ENCODE measurements at regions not wholly inside any gene's neighbourhood (a gene's known extent, or its start where the extent isn't known, plus 50 kb on each side); places are given as distances from the start of the nearest gene placed in this dataset.

GRCh38 chr1:29546496-29546895, 310.2 kb downstream of the PTPRU start (continued):
- TF ChIP-seq, protein P1, sequence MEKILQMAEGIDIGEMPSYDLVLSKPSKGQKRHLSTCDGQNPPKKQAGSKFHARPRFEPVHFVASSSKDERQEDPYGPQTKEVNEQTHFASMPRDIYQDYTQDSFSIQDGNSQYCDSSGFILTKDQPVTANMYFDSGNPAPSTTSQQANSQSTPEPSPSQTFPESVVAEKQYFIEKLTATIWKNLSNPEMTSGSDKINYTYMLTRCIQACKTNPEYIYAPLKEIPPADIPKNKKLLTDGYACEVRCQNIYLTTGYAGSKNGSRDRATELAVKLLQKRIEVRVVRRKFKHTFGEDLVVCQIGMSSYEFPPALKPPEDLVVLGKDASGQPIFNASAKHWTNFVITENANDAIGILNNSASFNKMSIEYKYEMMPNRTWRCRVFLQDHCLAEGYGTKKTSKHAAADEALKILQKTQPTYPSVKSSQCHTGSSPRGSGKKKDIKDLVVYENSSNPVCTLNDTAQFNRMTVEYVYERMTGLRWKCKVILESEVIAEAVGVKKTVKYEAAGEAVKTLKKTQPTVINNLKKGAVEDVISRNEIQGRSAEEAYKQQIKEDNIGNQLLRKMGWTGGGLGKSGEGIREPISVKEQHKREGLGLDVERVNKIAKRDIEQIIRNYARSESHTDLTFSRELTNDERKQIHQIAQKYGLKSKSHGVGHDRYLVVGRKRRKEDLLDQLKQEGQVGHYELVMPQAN (conservative IDR thresholded peaks at IDR 0.05), result no peak
- TF ChIP-seq SRF (IDR thresholded peaks at IDR 0.05; ENCODE audit: low read depth in 2 of 2, low read length in 2 of 2) (no peak), FOXK2 (IDR thresholded peaks at IDR 0.05) (no peak), IRF3 (IDR thresholded peaks at IDR 0.05) (no peak), HDGF (IDR thresholded peaks at IDR 0.05) (no peak), PBX3 (IDR thresholded peaks at IDR 0.05; ENCODE audit: insufficient replicate concordance, low read depth, low read length) (no peak)

DNA sequence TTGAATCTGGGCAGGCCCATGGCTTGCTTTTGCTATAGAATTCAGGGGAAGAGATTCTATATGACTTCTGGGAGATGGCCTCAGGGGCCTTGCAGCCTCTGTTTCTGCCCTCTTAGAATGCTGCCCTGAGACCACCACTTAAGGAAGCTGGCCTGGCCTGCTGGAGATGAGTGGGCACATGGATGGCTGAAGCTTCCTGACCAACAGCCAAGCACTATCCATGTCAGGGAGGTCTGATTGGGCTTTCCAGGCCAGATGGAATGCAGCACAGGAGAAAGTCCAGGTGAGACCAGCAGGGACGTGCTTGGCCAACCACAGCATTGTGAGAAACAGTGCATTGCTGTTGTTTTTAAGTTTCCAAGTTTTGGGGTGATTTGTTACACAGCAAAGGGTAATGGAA, 308.1 kb downstream of the PTPRU start:
- H3K36me3 ChIP-seq (ENCODE audit: control insufficient read depth in 2 of 2, insufficient read depth in 2 of 2, low read length in 1 of 2), result no peaks in the 10 kb centered on the region
- H4K20me1 ChIP-seq (ENCODE audit: control insufficient read depth, insufficient read depth), result no peaks in the 10 kb centered on the region
- no peak overlapping the region for H3K9ac ChIP-seq (ENCODE audit: control insufficient read depth, insufficient read depth, low read length)
- no peaks in the 10 kb centered on the region for H3K79me2 ChIP-seq (ENCODE audit: control insufficient read depth, insufficient read depth, low read length)
- H3K4me1 ChIP-seq (ENCODE audit: control insufficient read depth, insufficient read depth, low read length), result no peaks in the 10 kb centered on the region
- in situ Hi-C loops (cut with MboI) (no loop called here), intact Hi-C loops (cut with micrococcal nuclease; ENCODE audit: unreplicated experiment) (no loop called here)
- WGBS (ENCODE audit: insufficient coverage, insufficient replicate concordance, low lambda C conversion rate, missing lambda C conversion rate), result 0% methylated on average over 1 of the region's 1 CpG
- H3K4me2 ChIP-seq (ENCODE audit: control insufficient read depth, insufficient read depth), result no peak overlapping the region
- no peaks in the 10 kb centered on the region for H3K9me3 ChIP-seq (replicated peaks; ENCODE audit: control insufficient read depth, insufficient read depth, low read length)
- H3K27me3 ChIP-seq (replicated peaks in 1 of 2; ENCODE audit: control insufficient read depth in 2 of 2, insufficient read depth in 2 of 2, low read length in 1 of 2), result no peaks in the 10 kb centered on the region; a peak in 1 of 4 replicates
- ChIA-PET CTCF (interaction anchor here (0.8 kb wide), 1 partner anchor 29 kb away, joined by 3 read pairs; no protein-coding TSS in a partner anchor), RAD21 (ENCODE audit: unreplicated experiment) (no interaction called here), SMC1A (ENCODE audit: uncharacterized antibody, unreplicated experiment) (no interaction called here), POLR2A (no interaction called here)
- DNase-seq (ENCODE audit: low read depth, low spot score), result no peak
- H3K4me3 ChIP-seq, result no peak overlapping the region
- no peak overlapping the region for H2AFZ ChIP-seq (ENCODE audit: control insufficient read depth, low read depth, low read length)
- BruUV-seq (replicated peaks), result no TSS peak
- H3K27ac ChIP-seq (ENCODE audit: control insufficient read depth, insufficient read depth), result no peak overlapping the region
- no peak for FAIRE-seq
- ATAC-seq, result no peak
- no peak for TF ChIP-seq ELK1 (IDR thresholded peaks at IDR 0.05; ENCODE audit: low read depth, low read length)
- TF ChIP-seq KLF5 (IDR thresholded peaks at IDR 0.05; ENCODE audit: partially characterized antibody), result no peak
- TF ChIP-seq MEF2B (IDR thresholded peaks at IDR 0.05; ENCODE audit: partially characterized antibody, poor library complexity, severe bottlenecking), result no peak
- TF ChIP-seq RBBP5 (conservative IDR thresholded peaks at IDR 0.05), result no peak
- TF ChIP-seq NR2C1 (IDR thresholded peaks at IDR 0.05), result no peak
- TF ChIP-seq JUNB (IDR thresholded peaks at IDR 0.05), result no peak
- TF ChIP-seq ZNF217 (IDR thresholded peaks at IDR 0.05), result no peak
- TF ChIP-seq SUPT20H (IDR thresholded peaks at IDR 0.05; ENCODE audit: borderline replicate concordance, control insufficient read depth, low read depth, low read length), result no peak
- no peak for TF ChIP-seq MYC (IDR thresholded peaks at IDR 0.05; ENCODE audit: insufficient read depth, insufficient read length, insufficient replicate concordance, low read length, severe bottlenecking)
- TF ChIP-seq NR2F1 (conservative IDR thresholded peaks at IDR 0.05), result no peak
- TF ChIP-seq YY1 (IDR thresholded peaks at IDR 0.05; ENCODE audit: low read depth, low read length), result no peak
- no peak for TF ChIP-seq RELA (IDR thresholded peaks at IDR 0.05; ENCODE audit: borderline replicate concordance, partially characterized antibody)
- TF ChIP-seq, protein P2, sequence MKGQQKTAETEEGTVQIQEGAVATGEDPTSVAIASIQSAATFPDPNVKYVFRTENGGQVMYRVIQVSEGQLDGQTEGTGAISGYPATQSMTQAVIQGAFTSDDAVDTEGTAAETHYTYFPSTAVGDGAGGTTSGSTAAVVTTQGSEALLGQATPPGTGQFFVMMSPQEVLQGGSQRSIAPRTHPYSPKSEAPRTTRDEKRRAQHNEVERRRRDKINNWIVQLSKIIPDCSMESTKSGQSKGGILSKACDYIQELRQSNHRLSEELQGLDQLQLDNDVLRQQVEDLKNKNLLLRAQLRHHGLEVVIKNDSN (IDR thresholded peaks at IDR 0.05; ENCODE audit: borderline replicate concordance, extremely low read length, insufficient read depth, low read depth, low read length), result no peak
